IPS-18c (cell line): ENCODE measurements at regions not wholly inside any gene's neighbourhood (a gene's known extent, or its start where the extent isn't known, plus 50 kb on each side); places are given as distances from the start of the nearest gene placed in this dataset.

Source experiments
- H3K4me3 ChIP-seq: 2 replicates; pipeline ENCODE4 v1.7.0; 2013; ENCODE audit warnings: low read depth, mild to moderate bottlenecking, low read length, moderate library complexity; ENCODE audit not compliant: insufficient read depth
- H3K9me3 ChIP-seq: one replicate; pipeline ENCODE4 v1.6.1; 2013; ENCODE audit warnings: mild to moderate bottlenecking, low read length, moderate library complexity; ENCODE audit not compliant: control insufficient read depth, insufficient read depth

DNA sequence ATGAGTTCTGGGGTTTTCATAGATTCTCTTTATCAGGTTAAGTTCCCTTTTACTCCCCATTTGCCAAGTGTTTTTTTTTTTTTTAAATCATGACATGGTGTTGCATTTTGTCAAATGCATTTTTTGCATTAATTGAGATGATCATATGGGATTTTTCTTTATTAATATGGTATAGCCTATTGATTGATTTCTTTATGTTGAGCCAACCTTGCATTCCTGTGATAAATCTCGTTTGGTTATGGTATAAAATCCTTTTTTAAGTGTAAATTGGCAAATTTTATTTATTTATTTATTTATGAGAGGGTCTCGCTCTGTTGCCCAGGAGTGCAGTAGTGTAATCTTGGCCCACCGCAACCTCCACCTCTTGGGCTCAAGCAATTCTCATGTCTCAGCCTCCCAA lies 81.5 kb upstream of the ACVR1 start:
- no peak overlapping the region for H3K4me3 ChIP-seq

DNA sequence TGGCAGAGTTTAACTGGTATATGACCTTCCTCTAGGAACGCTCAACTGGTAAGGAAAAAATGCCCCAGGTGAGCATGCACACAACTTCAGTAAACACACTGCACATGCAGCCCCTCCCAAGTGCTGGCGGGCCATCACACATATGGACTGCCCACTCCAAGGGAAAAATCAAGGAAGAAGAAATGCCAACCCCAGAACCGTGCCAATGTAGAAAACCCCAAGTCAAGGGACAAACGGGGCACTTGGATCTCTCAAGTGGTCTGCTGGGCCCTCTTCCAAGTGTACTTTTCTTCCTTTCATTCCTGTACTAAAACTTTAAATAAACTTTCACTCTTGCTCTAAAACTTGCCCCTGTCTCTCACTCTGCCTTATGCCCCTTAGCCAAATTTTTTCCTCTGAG lies 76.4 kb upstream of the ACVR1 start:
- Histone ChIP-seq H3K4me3 (no peak overlapping the region), H3K9me3 (no peaks in the 10 kb centered on the region)

More for the DNA sequence above, 81.5 kb upstream of the ACVR1 start:
- peaks cover 4% of the 10 kb centered on the region for H3K9me3 ChIP-seq

GRCh38 chr2:157948856-157949255 lies 72.7 kb upstream of the ACVR1 start:
- H3K4me3 ChIP-seq = no peak overlapping the region

GRCh38 chr2:157946919-157947557 lies 70.9 kb upstream of the ACVR1 start:
- no peaks in the 10 kb centered on the region for H3K9me3 ChIP-seq
- no peak overlapping the region for H3K4me3 ChIP-seq

More at GRCh38 chr2:157948856-157949255, 72.7 kb upstream of the ACVR1 start:
- H3K9me3 ChIP-seq = no peaks in the 10 kb centered on the region

DNA sequence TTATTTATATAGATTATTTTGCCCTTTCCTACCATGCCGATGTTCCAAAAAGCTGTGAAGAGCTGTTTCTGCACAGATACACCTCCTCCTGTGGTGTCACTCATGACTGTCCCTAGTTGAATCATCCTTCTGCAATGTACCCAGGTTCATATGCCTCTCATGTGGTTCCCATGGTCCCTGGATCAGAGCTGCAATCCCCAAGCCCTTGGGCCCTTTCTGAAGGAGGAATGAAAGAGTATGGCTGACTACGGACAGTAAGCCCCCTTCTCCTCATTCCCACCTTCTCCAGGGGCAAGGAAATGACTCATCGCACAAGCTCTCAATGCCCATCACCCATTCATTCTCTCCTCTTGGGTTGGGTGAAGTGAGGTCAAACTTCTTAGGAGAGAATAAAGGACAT lies 63.9 kb upstream of the ACVR1 start:
- H3K9me3 ChIP-seq = no peaks in the 10 kb centered on the region
- no peak overlapping the region for H3K4me3 ChIP-seq

GRCh38 chr2:157938556-157938955 lies 62.4 kb upstream of the ACVR1 start:
- no peaks in the 10 kb centered on the region for H3K9me3 ChIP-seq
- no peak overlapping the region for H3K4me3 ChIP-seq

GRCh38 chr2:157936406-157936805 lies 60.3 kb upstream of the ACVR1 start:
- no peak overlapping the region for H3K4me3 ChIP-seq
- no peaks in the 10 kb centered on the region for H3K9me3 ChIP-seq

- Histone ChIP-seq H3K4me3 (no peak overlapping the region), H3K9me3 (no peaks in the 10 kb centered on the region)
These were observed 59.3 kb upstream of the ACVR1 start for GRCh38 chr2:157935378-157935906.

DNA sequence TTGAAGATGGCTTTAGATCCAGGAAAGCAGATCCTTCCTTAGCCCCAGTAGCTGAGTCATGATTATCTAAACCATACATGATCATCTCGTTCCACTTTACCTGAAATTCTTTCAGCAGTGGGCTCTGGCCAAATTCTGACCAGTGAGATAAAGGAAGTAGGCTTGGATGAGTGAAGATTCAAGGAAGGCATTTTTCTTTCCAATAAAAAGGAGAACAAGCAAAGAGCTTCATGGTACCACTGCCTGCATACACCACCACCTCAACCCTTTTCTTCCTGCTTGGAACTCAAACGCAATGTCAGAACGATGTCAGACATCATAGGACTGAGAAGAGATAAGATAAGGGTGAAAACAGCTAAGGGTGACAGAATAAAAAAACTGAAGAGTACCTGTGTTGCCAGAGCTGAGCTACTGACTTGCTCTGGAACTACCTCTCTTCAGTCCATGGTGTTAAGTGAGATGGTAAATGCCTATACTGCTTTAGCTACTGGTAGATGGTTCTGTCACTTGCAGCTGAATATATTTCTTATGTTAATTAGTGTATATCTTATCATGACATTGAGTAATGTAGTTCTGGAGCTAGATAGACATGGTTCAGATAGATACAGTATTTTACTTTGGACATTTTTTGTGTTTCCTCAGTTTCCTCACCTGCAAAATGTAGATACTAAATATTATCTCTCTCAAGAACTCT lies 58.7 kb upstream of the ACVR1 start:
- no peaks in the 10 kb centered on the region for H3K9me3 ChIP-seq

DNA sequence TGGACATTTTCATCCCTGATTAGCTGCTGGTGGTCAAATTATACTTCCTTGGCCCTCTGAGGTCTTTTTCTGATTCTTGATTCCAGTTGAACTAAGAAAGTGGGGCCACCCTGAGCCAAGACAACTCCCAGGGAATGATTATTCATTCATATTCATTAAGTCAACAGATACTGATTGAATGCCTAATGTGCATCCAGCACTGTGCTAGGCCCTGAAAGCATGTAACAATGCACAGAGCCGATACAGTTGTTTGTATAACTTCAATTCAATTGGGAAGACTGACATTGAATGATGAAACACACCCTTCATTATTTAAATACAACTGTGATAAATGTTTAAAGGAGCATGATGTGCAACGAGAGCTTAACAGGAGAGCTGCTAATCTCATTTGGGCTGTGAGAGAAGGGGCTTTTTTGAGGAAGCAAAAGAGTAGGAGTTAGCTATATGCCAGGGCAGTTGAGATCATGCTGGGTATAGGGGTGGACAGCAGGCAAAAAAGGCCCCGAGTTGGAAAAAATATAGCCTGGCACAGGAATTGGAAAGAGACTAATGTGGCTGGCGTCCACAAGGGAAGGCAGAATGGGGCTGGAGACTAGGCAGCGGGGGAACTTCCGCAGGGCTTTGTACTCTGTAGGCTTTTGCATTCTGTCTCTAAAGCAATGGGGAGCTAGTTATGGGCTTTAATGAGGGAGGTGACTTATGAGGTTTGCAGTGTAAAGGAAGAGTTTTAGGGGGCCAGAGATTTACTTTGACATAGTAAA lies 57.2 kb upstream of the ACVR1 start:
- no peaks in the 10 kb centered on the region for H3K9me3 ChIP-seq
- no peak overlapping the region for H3K4me3 ChIP-seq

More for the DNA sequence above, 58.7 kb upstream of the ACVR1 start:
- H3K4me3 ChIP-seq = no peak overlapping the region

DNA sequence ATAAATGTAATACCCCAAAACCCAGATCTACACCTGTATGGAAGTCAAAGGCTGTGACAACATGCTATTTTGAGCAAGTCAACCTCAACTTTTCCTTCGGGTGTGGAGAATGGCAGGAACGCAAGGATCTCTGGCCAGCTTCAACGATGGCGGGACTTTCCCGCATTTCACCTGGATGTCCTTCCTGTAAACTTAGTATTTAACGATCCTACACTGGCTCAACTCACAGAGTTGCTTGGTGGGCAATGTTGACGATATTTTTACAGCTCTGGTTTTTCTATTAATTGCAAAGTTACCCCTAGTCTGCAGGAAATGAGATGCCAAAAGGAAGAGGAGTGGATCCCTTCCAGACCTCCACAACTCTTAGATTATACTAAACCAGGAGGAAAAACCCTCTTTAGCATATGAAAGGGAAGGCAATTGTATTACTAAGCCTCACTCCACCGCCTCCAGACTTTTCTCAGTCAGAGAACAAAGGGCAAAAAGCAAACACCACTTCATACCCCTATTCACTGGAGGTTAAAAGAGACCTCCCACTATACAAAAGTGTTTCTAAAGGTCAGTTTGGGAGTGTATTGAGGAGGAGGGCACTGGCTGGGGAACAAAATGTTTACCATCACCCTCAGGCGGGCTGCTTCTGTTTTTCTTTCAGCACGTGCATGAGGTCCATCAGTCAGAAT lies 56.5 kb upstream of the ACVR1 start:
- no peaks in the 10 kb centered on the region for H3K9me3 ChIP-seq
- peak overlapping the region; percentile 28; the same call in 1 of the 2 replicates for H3K4me3 ChIP-seq

DNA sequence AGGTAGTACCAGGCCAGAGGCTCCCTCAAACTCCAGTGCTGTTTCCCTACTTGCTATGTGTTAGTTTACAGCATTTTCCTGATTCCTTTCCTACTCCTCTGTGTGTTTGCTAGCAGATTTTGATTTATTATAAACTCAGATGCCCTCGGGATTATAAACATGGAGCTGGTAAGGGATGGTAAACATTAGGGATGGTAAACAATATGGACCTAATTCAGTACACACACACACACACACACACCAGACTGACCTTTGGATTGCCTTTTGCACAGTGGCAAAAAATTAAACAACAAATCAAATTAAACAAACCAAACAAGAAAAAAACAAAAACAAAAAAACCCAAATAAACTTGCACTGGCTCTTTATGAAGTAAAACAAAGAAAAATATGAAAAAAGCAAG lies 55.4 kb upstream of the ACVR1 start:
- no peaks in the 10 kb centered on the region for H3K9me3 ChIP-seq
- H3K4me3 ChIP-seq = no peak overlapping the region

DNA sequence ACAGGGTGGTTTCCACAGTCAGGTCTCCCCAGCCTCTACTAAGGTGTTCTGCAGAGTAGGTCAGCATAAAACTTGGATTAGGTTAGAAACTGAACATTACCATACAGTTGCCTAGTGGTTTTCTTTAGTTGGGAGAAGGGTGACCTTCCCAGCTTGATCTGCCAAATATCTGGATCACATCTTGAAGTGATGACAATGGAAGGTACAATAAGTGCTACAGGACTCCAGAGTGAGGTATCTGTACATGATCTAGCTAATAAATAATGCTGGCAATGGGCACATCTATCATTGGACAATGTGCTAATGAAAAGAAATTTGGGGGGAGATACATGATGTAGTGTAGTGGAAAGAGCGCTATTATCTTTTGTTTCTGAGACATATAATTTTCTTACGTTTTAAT lies 54.6 kb upstream of the ACVR1 start:
- H3K4me3 ChIP-seq = no peak overlapping the region
- no peaks in the 10 kb centered on the region for H3K9me3 ChIP-seq

DNA sequence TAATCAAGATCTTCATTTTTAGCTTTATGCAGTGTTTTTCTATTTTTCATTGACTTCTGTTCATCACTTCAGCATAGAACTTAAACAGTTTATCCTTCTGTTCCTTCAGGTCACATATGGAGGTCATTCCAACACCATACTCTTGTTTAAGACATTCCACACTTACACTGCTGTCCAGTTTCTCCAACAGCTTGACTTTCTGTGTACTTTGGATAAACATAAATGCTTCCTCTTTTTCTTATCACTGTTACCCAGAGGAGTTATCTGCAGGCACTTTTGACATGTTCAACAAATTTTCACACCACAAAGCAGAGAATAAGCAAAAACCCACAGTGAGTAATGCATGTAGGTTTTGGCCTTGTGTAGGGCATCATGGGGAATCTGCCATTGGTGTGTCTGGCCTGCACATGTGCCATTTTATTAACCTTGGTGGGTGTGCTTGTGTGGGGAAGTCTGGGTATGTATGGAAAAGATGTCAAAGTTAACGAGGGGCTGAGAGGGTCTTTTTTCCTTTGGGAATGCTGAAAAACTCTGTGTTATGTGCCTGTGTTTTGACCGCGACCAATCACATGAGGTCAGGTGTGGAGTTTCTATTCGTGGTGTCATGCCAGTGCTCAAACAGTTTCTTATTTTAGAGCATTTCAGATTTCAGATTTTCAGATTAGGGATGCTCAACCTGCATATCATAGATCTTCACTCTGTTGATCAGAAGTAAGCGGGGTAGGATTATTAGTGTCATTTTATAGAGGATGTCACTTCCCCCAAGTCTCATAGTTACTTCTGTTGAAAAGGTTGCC lies 53.9 kb upstream of the ACVR1 start:
- Histone ChIP-seq H3K4me3 (no peak overlapping the region), H3K9me3 (no peaks in the 10 kb centered on the region)

- H3K4me3 ChIP-seq = no peak overlapping the region
These were observed 52.2 kb upstream of the ACVR1 start for GRCh38 chr2:157928372-157928771.

DNA sequence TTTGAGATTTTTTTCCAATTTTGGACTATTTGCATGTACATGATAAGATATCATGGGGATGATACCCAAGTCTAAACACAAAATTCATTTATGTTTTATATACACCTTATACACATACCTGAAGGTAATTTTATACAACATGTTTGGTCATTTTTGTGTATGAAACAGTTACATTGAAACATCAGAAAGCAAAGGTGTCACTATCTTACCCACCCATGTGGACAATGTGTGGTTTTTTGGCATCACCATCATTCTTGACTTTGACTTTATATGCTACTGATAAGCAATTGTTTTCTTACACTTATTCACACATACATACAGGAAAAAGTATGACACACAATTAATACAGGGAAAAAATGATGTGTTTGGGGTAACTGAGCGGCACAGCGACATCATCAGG lies 51.0 kb upstream of the ACVR1 start:
- no peak overlapping the region for H3K4me3 ChIP-seq
- no peaks in the 10 kb centered on the region for H3K9me3 ChIP-seq

More at GRCh38 chr2:157928372-157928771, 52.2 kb upstream of the ACVR1 start:
- no peaks in the 10 kb centered on the region for H3K9me3 ChIP-seq
